ENCODE measurements at regions not wholly inside any gene's neighbourhood (a gene's known extent, or its start where the extent isn't known, plus 50 kb on each side); places are given as distances from the start of the nearest gene placed in this dataset.

DNA sequence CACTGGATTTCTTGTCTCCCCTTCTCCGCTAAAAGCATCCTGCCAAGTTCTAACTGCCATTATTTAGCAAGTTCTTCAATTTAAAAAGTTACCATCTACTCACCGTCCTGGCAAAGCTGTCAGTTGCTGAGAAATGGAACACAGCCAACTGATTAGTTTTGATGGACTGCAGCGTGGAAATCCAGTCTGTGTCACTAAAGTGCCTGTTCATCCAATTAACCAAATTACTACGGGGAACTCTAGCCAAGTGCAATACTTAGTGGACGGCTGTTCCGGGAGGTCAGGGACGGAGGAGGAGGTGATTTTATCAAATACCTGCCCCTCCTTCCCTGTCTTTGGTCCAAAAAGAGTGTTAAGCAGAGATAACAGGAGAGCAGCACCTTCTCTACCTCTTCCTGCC lies 260.7 kb downstream of the MAF start:
- FAIRE-seq (no peak), DNase-seq (ENCODE audit: low read depth in 1 of 2, low spot score in 2 of 2) (no peak)
- Histone ChIP-seq H3K79me1 (ENCODE audit: low read depth, low read length) (no peaks in the 10 kb centered on the region), H3K4me1 (replicated peaks in 1 of 4; ENCODE audit: control insufficient read depth in 3 of 4, insufficient read depth in 4 of 4, low read length in 3 of 4) (no peaks in the 10 kb centered on the region), H4K5ac (ENCODE audit: insufficient read length, low read depth, low read length) (no peak overlapping the region), H2BK120ac (replicated peaks; ENCODE audit: low read depth, low read length) (no peak overlapping the region), H2AK5ac (ENCODE audit: low read depth, low read length) (no peak overlapping the region), H3K4me3 (ENCODE audit: extremely low read depth in 1 of 4, insufficient read depth in 2 of 4, low read depth in 3 of 4, low read length in 4 of 4) (no peak overlapping the region), H2BK5ac (ENCODE audit: low read depth, low read length) (no peak overlapping the region), H4K91ac (replicated peaks; ENCODE audit: insufficient read length, low read length) (no peak overlapping the region), H3K36me3 (ENCODE audit: control insufficient read depth in 2 of 4, insufficient read depth in 4 of 4, low read length in 3 of 4) (no peaks in the 10 kb centered on the region), H2BK20ac (ENCODE audit: low read length) (no peak overlapping the region), H4K8ac (ENCODE audit: extremely low read depth, insufficient read depth, low read length) (no peak overlapping the region), H3K9ac (replicated peaks in 1 of 4; ENCODE audit: extremely low read depth in 1 of 4, low read depth in 3 of 4, low read length in 3 of 4) (no peak overlapping the region), H3K14ac (ENCODE audit: insufficient read length) (no peak overlapping the region), H3K56ac (replicated peaks; ENCODE audit: insufficient read length, low read depth, low read length) (no peak overlapping the region), H2BK15ac (ENCODE audit: low read length) (no peak overlapping the region), H3K79me2 (ENCODE audit: control insufficient read depth in 1 of 2, insufficient read depth in 2 of 2, low read length in 2 of 2) (no peaks in the 10 kb centered on the region), H3K4ac (replicated peaks; ENCODE audit: insufficient read length, low read depth, low read length) (no peak overlapping the region), H3K27me3 (replicated peaks in 1 of 4; ENCODE audit: control insufficient read depth in 3 of 4, extremely low read depth in 1 of 4, insufficient read depth in 3 of 4, low read length in 3 of 4) (no peaks in the 10 kb centered on the region), H3K23ac (ENCODE audit: insufficient read length) (no peak overlapping the region), H4K20me1 (replicated peaks in 1 of 2; ENCODE audit: control insufficient read depth in 1 of 2, insufficient read depth in 2 of 2, low read length in 2 of 2) (peaks cover 0 to 2% of the 10 kb centered on the region in 2 experiments), H2BK12ac (ENCODE audit: low read depth, low read length) (no peak overlapping the region), H2AFZ (ENCODE audit: low read length) (no peak overlapping the region), H3K23me2 (ENCODE audit: low read depth, low read length) (peaks cover 3% of the 10 kb centered on the region; the same call in 1 of the 2 replicates), H3K27ac (ENCODE audit: low read depth, low read length) (no peak overlapping the region), H3K4me2 (ENCODE audit: insufficient read depth in 1 of 2, low read depth in 2 of 2, low read length in 2 of 2) (no peak overlapping the region), H3K9me3 (ENCODE audit: insufficient read depth in 2 of 2, low read depth in 1 of 2, low read length in 1 of 2) (no peaks in the 10 kb centered on the region), H3K18ac (ENCODE audit: extremely low read depth, low read length) (no peak overlapping the region)
- CTCF ChIA-PET (ENCODE audit: partially characterized antibody), result interaction anchor here (1.1 kb wide), 2 partner anchors 79 to 262 kb away, joined by 3 read pairs; no protein-coding TSS in a partner anchor
- WGBS, 2 experiments (ENCODE audit: extremely low coverage in 1 of 2, insufficient coverage in 1 of 2, insufficient read length in 1 of 2, insufficient replicate concordance in 2 of 2, low coverage in 1 of 2, low lambda C conversion rate in 2 of 2, missing lambda C conversion rate in 1 of 2), result 91% methylated on average over 7 of the region's 7 CpGs; no CpG with 5 or more reads in 1 of the 2 experiments
- POLR2A ChIA-PET (ENCODE audit: partially characterized antibody), result no interaction called here
- TF ChIP-seq SIN3A (conservative IDR thresholded peaks at IDR 0.05 in 1 of 2, IDR thresholded peaks at IDR 0.05 in 1 of 2; ENCODE audit: low read depth in 1 of 2, low read length in 2 of 2) (no peak), EP300 (IDR thresholded peaks at IDR 0.05; ENCODE audit: borderline replicate concordance in 1 of 2, low read depth in 2 of 2, low read length in 2 of 2) (no peak), SUZ12 (IDR thresholded peaks at IDR 0.05; ENCODE audit: low read length) (no peak), POU5F1 (IDR thresholded peaks at IDR 0.05; ENCODE audit: low read depth, low read length) (no peak), TEAD4 (IDR thresholded peaks at IDR 0.05; ENCODE audit: low read depth, low read length) (no peak), BRCA1 (IDR thresholded peaks at IDR 0.05; ENCODE audit: low read depth, low read length) (no peak), TCF12 (IDR thresholded peaks at IDR 0.05; ENCODE audit: low read depth, low read length) (no peak)

Data from H1 (cell line).